ENCODE measurements at regions not wholly inside any gene's neighbourhood (a gene's known extent, or its start where the extent isn't known, plus 50 kb on each side); places are given as distances from the start of the nearest gene placed in this dataset.
"Not testable (repeated sequence)": the region's sequence is repeated elsewhere in the genome, so short reads cannot be mapped to it uniquely, and the experiment has no call there.

- DNase-seq, result no peak
Measured at GRCh38 chr1:54474310-54475251, 68.4 kb upstream of the SSBP3 start.

GRCh38 chr1:54471588-54471987 lies 65.4 kb upstream of the SSBP3 start:
- DNase-seq, result no peak

- DNase-seq, result not testable (repeated sequence)
Measured at GRCh38 chr1:54469444-54469843, 63.2 kb upstream of the SSBP3 start.

- not testable (repeated sequence) for DNase-seq
Measured at GRCh38 chr1:54468288-54469084, 62.3 kb upstream of the SSBP3 start.

- DNase-seq, result no peak
Measured at GRCh38 chr1:54465351-54465811, 59.2 kb upstream of the SSBP3 start.

- no peak for DNase-seq
Measured at GRCh38 chr1:54464477-54465146, 58.4 kb upstream of the SSBP3 start.

- DNase-seq, result no peak
Measured at GRCh38 chr1:54464031-54464476, 57.9 kb upstream of the SSBP3 start.

- DNase-seq, result no peak
Measured at GRCh38 chr1:54463259-54464030, 57.3 kb upstream of the SSBP3 start.

- DNase-seq, result no peak
Measured at GRCh38 chr1:54462597-54463258, 56.5 kb upstream of the SSBP3 start.

GRCh38 chr1:54461731-54462596 lies 55.8 kb upstream of the SSBP3 start:
- no peak for DNase-seq

- DNase-seq, result no peak
Measured at GRCh38 chr1:54460861-54461387, 54.7 kb upstream of the SSBP3 start.

- DNase-seq, result no peak
Measured at GRCh38 chr1:54460351-54460750, 54.2 kb upstream of the SSBP3 start.

- no peak for DNase-seq
Measured at GRCh38 chr1:54459726-54460191, 53.6 kb upstream of the SSBP3 start.

GRCh38 chr1:54459140-54459539 lies 52.9 kb upstream of the SSBP3 start:
- DNase-seq, result no peak

- no peak for DNase-seq
Measured at GRCh38 chr1:54456921-54457529, 50.8 kb upstream of the SSBP3 start.

- no peak for DNase-seq
Measured at GRCh38 chr1:54456361-54456760, 50.2 kb upstream of the SSBP3 start.

All from NCI-H1417 treated with DMSO at 0.1 percent for 48 hours (cell line).